ENCODE measurements at regions not wholly inside any gene's neighbourhood (a gene's known extent, or its start where the extent isn't known, plus 50 kb on each side); places are given as distances from the start of the nearest gene placed in this dataset.
"Not testable (repeated sequence)": the region's sequence is repeated elsewhere in the genome, so short reads cannot be mapped to it uniquely, and the experiment has no call there.

- H3K9ac ChIP-seq (ENCODE audit: extremely low read depth, low read length, poor library complexity, severe bottlenecking): no peak overlapping the region
- peaks cover 36% of the 10 kb centered on the region for H3K36me3 Mint-ChIP-seq (ENCODE audit: low read depth)
- no peak for TF ChIP-seq CTCF (conservative IDR thresholded peaks at IDR 0.05)
- H3K27ac ChIP-seq (ENCODE audit: low read depth, low read length): no peak overlapping the region
- 75 to 92% methylated on average over 2 of the region's 2 CpGs for WGBS, 2 experiments (ENCODE audit: insufficient coverage in 1 of 2, insufficient read length in 1 of 2)
- DNase-seq: no peak
- H3K27me3 ChIP-seq (ENCODE audit: control insufficient read depth, insufficient read depth, low read length, poor library complexity, severe bottlenecking): no peaks in the 10 kb centered on the region
- H3K9me3 ChIP-seq (ENCODE audit: control insufficient read depth, low read length): no peaks in the 10 kb centered on the region
- H3K36me3 ChIP-seq (ENCODE audit: control insufficient read depth, insufficient read depth, low read length): no peaks in the 10 kb centered on the region
- no peaks in the 10 kb centered on the region for H3K4me1 ChIP-seq (ENCODE audit: control insufficient read depth, insufficient read depth, low read length)
- no peak overlapping the region for H3K27ac Mint-ChIP-seq
- H3K4me3 ChIP-seq (ENCODE audit: low read length): peak overlapping the region; percentile 73
- no peaks in the 10 kb centered on the region for H3K27me3 Mint-ChIP-seq (ENCODE audit: insufficient read depth)
- peaks cover 31% of the 10 kb centered on the region for H3K9me3 Mint-ChIP-seq
- peaks cover 1% of the 10 kb centered on the region for H3K4me1 Mint-ChIP-seq
- peak overlapping the region; percentile 76 for H3K4me3 Mint-ChIP-seq
These were observed 369.1 kb upstream of the GRM7 start for GRCh38 chr3:6491768-6492167.

DNA sequence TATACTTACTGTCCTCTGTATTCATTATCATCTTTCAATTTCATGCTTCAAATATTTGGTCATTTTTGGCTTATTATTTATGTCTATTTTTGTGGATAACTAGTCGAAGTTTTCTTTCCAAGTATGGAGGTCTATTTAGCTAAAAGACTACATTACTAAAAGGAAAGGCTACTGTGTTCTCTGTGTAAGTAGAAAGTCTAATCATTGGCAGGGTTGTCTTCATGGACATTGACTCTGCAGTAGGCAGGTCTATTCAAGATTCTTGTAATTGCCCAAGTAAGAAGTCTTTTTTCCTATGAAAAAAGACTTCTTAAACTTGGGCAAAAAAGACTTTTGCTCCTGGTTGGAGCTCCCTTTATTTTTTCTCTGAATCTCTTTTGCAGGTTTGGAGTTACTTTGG is 368.6 kb upstream of the GRM7 start:
- Mint-ChIP-seq H3K9me3 (peaks cover 35% of the 10 kb centered on the region), H3K4me1 (peaks cover 1% of the 10 kb centered on the region), H3K36me3 (ENCODE audit: low read depth) (peaks cover 41% of the 10 kb centered on the region), H3K4me3 (peak overlapping the region; percentile 76), H3K27ac (no peak overlapping the region), H3K27me3 (ENCODE audit: insufficient read depth) (no peaks in the 10 kb centered on the region)
- Histone ChIP-seq H3K4me1 (ENCODE audit: control insufficient read depth, insufficient read depth, low read length) (no peaks in the 10 kb centered on the region), H3K27me3 (ENCODE audit: control insufficient read depth, insufficient read depth, low read length, poor library complexity, severe bottlenecking) (no peaks in the 10 kb centered on the region), H3K27ac (ENCODE audit: low read depth, low read length) (no peak overlapping the region), H3K9me3 (ENCODE audit: control insufficient read depth, low read length) (no peaks in the 10 kb centered on the region), H3K36me3 (ENCODE audit: control insufficient read depth, insufficient read depth, low read length) (no peaks in the 10 kb centered on the region), H3K4me3 (ENCODE audit: low read length) (no peak overlapping the region), H3K9ac (ENCODE audit: extremely low read depth, low read length, poor library complexity, severe bottlenecking) (no peak overlapping the region)
- 88% methylated on average over 1 of the region's 1 CpG; no CpG with 5 or more reads in 1 of the 2 experiments for WGBS, 2 experiments (ENCODE audit: insufficient coverage in 1 of 2, insufficient read length in 1 of 2)
- DNase-seq: no peak
- TF ChIP-seq CTCF (conservative IDR thresholded peaks at IDR 0.05): no peak

- H3K4me1 ChIP-seq (ENCODE audit: control insufficient read depth, insufficient read depth, low read length); H3K27me3 ChIP-seq (ENCODE audit: control insufficient read depth, insufficient read depth, low read length, poor library complexity, severe bottlenecking); H3K27me3 Mint-ChIP-seq (ENCODE audit: insufficient read depth); H3K9ac ChIP-seq (ENCODE audit: extremely low read depth, low read length, poor library complexity, severe bottlenecking); H3K4me3 ChIP-seq (ENCODE audit: low read length); DNase-seq; H3K36me3 ChIP-seq (ENCODE audit: control insufficient read depth, insufficient read depth, low read length); H3K9me3 ChIP-seq (ENCODE audit: control insufficient read depth, low read length); H3K27ac ChIP-seq (ENCODE audit: low read depth, low read length); H3K4me3 Mint-ChIP-seq; H3K27ac Mint-ChIP-seq: not testable (repeated sequence)
- WGBS, 2 experiments (ENCODE audit: insufficient coverage in 1 of 2, insufficient read length in 1 of 2): 89% methylated on average over 4 of the region's 4 CpGs; no CpG with 5 or more reads in 1 of the 2 experiments
- Mint-ChIP-seq H3K36me3 (ENCODE audit: low read depth) (peaks cover 44% of the 10 kb centered on the region), H3K9me3 (peaks cover 42% of the 10 kb centered on the region), H3K4me1 (peaks cover 12% of the 10 kb centered on the region)
These were observed 362.0 kb upstream of the GRM7 start for GRCh38 chr3:6498944-6499343.

DNA sequence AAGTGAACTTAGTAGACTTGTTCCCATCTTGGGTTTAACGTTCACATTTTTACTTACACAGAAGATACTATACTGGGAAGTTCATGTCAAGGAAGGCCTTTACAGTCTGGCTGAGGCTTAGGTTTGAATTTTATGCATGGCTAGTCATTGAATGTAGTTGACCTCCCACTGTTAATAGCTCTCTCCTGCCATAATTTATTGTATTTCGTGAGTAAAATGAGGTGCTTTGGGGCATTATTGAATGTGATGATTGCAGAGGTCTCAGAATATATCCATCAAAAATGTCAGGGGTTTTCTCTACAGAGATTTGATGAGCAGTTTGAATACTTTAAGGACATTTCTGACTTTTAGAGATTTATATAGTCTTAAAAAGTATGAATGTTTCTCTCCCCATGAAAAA is 356.6 kb upstream of the GRM7 start:
- H3K4me1 ChIP-seq (ENCODE audit: control insufficient read depth, insufficient read depth, low read length): no peaks in the 10 kb centered on the region
- H3K4me3 ChIP-seq (ENCODE audit: low read length): no peak overlapping the region
- Mint-ChIP-seq H3K27me3 (ENCODE audit: insufficient read depth) (no peaks in the 10 kb centered on the region), H3K4me3 (no peak overlapping the region), H3K27ac (no peak overlapping the region), H3K9me3 (peaks cover 39% of the 10 kb centered on the region), H3K36me3 (ENCODE audit: low read depth) (peaks cover 39% of the 10 kb centered on the region), H3K4me1 (peaks cover 12% of the 10 kb centered on the region)
- 85% methylated on average over 2 of the region's 2 CpGs; no CpG with 5 or more reads in 1 of the 2 experiments for WGBS, 2 experiments (ENCODE audit: insufficient coverage in 1 of 2, insufficient read length in 1 of 2)
- no peaks in the 10 kb centered on the region for H3K27me3 ChIP-seq (ENCODE audit: control insufficient read depth, insufficient read depth, low read length, poor library complexity, severe bottlenecking)
- no peak overlapping the region for H3K9ac ChIP-seq (ENCODE audit: extremely low read depth, low read length, poor library complexity, severe bottlenecking)
- H3K36me3 ChIP-seq (ENCODE audit: control insufficient read depth, insufficient read depth, low read length): no peaks in the 10 kb centered on the region
- TF ChIP-seq CTCF (conservative IDR thresholded peaks at IDR 0.05): no peak
- no peaks in the 10 kb centered on the region for H3K9me3 ChIP-seq (ENCODE audit: control insufficient read depth, low read length)
- DNase-seq: no peak
- H3K27ac ChIP-seq (ENCODE audit: low read depth, low read length): no peak overlapping the region

Measured in endodermal cell (in vitro differentiated cells).